HCT116 (cell line): ENCODE measurements at regions not wholly inside any gene's neighbourhood (a gene's known extent, or its start where the extent isn't known, plus 50 kb on each side); places are given as distances from the start of the nearest gene placed in this dataset.

ENCODE experiments used
- ATAC-seq: fragments of 200-7000 bp; cut with Tn5 transposase; 2 replicates; pipeline ENCODE4 v1.9.1; 2020; ENCODE audit warnings: mild to moderate bottlenecking, moderate library complexity
- BruUV-seq: library from RNA; stranded (reverse); fragments of 400-500 nt; replicated peaks from 2 replicates; lab custom pipeline; 2021; lab: Mats Ljungman, UMichigan
- CTCF ChIA-PET: fragments of 300-600 bp; sonication (Branson Sonifier 250); formaldehyde crosslinking; loops from one replicate; lab custom pipeline; 2021; ENCODE audit warnings: antibody characterized with exemption; lab: Charles Lee
- POLR2A ChIA-PET: fragments of 300-600, 350-600 bp; sonication (Branson Sonifier 250); formaldehyde crosslinking; loops from one replicate; lab custom pipeline; 2021; ENCODE audit warnings: antibody characterized with exemption; lab: Charles Lee
- RAD21 ChIA-PET, 2 experiments: fragments of 300-600 bp; sonication (Branson Sonifier 250); formaldehyde crosslinking; loops; one replicate each; lab custom pipeline; 2023; ENCODE audit warnings: low total read pairs in 2 of 2; ENCODE audit not compliant: uncharacterized antibody in 2 of 2, unreplicated experiment in 2 of 2, low non-redundant PET in 1 of 2; lab: Charles Lee
- DNase-seq: peaks from one replicate; pipeline ENCODE4 v3.0.0-alpha.2; 2010; ENCODE audit warnings: low read depth, low spot score
- H2AFZ ChIP-seq: fragments of 200-600 bp; shearing (Covaris generic), sonication (generic); 2 replicates; pipeline ENCODE4 v1.6.1; 2017; ENCODE audit warnings: low read depth, mixed run types, mixed read lengths, antibody characterized with exemption, low read length; ENCODE audit not compliant: poor library complexity, severe bottlenecking
- H3K27ac ChIP-seq: 2 replicates; pipeline ENCODE4 v1.5.1; 2012; ENCODE audit warnings: low read depth, low read length
- H3K27me3 ChIP-seq: fragments of 200-600 bp; sonication (generic); 2 replicates; pipeline ENCODE4 v1.6.1; 2016; ENCODE audit warnings: mixed run types, low read length, mixed read lengths; ENCODE audit not compliant: insufficient read depth
- H3K36me3 ChIP-seq, 2 experiments: fragments of 200-500 bp in 1 of 2; fragments of 200-600 bp in 1 of 2; sonication (Bioruptor generic) in 1 of 2; sonication (generic) in 1 of 2; 2 replicates each; pipeline versions ENCODE4 v1.5.1 to v1.6.1; 2014 to 2016; ENCODE audit warnings: low read length in 2 of 2, inconsistent platforms in 1 of 2, mixed read lengths in 1 of 2, mixed run types in 1 of 2; ENCODE audit not compliant: insufficient read depth in 2 of 2, control insufficient read depth in 1 of 2
- H3K4me1 ChIP-seq, 2 experiments: fragments of 200-600 bp in 1 of 2; sonication (generic) in 1 of 2; 2 replicates each; pipeline versions ENCODE4 v1.5.1 to v1.6.1; 2012 to 2017; ENCODE audit warnings: low read length in 2 of 2, inconsistent platforms in 1 of 2, mild to moderate bottlenecking in 1 of 2, mixed read lengths in 1 of 2, mixed run types in 1 of 2, moderate library complexity in 1 of 2; ENCODE audit not compliant: insufficient read depth in 2 of 2, control insufficient read depth in 1 of 2
- H3K4me2 ChIP-seq: fragments of 200-600 bp; sonication (generic); 2 replicates; pipeline ENCODE4 v1.6.1; 2017; ENCODE audit warnings: mixed run types, low read length, mixed read lengths
- H3K4me3 ChIP-seq, 2 experiments: fragments of 200-600 bp in 1 of 2; sonication (generic) in 1 of 2; replicated peaks in 1 of 2; 2 replicates each; pipeline ENCODE4 v1.5.1; 2011 to 2016; ENCODE audit warnings: low read length in 2 of 2, control low read depth in 1 of 2, low read depth in 1 of 2, mild to moderate bottlenecking in 1 of 2, mixed read lengths in 1 of 2, mixed run types in 1 of 2
- H3K79me2 ChIP-seq: fragments of 200-600 bp; sonication (generic); 2 replicates; pipeline ENCODE4 v1.6.1; 2017; ENCODE audit warnings: mild to moderate bottlenecking, mixed run types, low read length, moderate library complexity, mixed read lengths; ENCODE audit not compliant: insufficient read depth
- H3K9ac ChIP-seq: fragments of 200-600 bp; sonication (generic); 2 replicates; pipeline ENCODE4 v1.6.1; 2016; ENCODE audit warnings: low read length, mixed read lengths
- H3K9me2 ChIP-seq: fragments of 200-600 bp; sonication (generic), shearing (Covaris generic); 2 replicates; pipeline ENCODE4 v1.6.1; 2017; ENCODE audit warnings: mixed run types, mild to moderate bottlenecking, moderate library complexity; ENCODE audit not compliant: insufficient read depth
- H3K9me3 ChIP-seq, 2 experiments: fragments of 200-500 bp in 1 of 2; fragments of 200-600 bp in 1 of 2; sonication (Bioruptor generic) in 1 of 2; sonication (generic) in 1 of 2; 2 replicates each; pipeline ENCODE4 v1.6.1; 2014 to 2017; ENCODE audit warnings: low read length in 2 of 2, mixed read lengths in 2 of 2, inconsistent platforms in 1 of 2, low read depth in 1 of 2, mild to moderate bottlenecking in 1 of 2, mixed run types in 1 of 2, moderate library complexity in 1 of 2; ENCODE audit not compliant: control insufficient read depth in 1 of 2, insufficient read depth in 1 of 2
- H4K20me1 ChIP-seq: fragments of 200-600 bp; sonication (generic), shearing (Covaris generic); 2 replicates; pipeline ENCODE4 v1.6.1; 2017; ENCODE audit warnings: mixed run types, mild to moderate bottlenecking, moderate library complexity; ENCODE audit not compliant: insufficient read depth
- REST ChIP-seq: IDR thresholded peaks from 2 replicates; pipeline ENCODE4 v1.6.1; 2012; ENCODE audit warnings: low read depth
- intact Hi-C: fragments of 100-400 bp; cut with micrococcal nuclease; formaldehyde crosslinking; loops from 2 replicates; pipeline ENCODE4 v1.10.0; 2022

GRCh38 chr21:17402937-17403336, 109.9 kb upstream of the CXADR start:
- no peaks in the 10 kb centered on the region for H3K79me2 ChIP-seq
- ChIA-PET CTCF (interaction anchor here (1.5 kb wide), 1 partner anchor 16 kb away, joined by 4 read pairs; no protein-coding TSS in a partner anchor), POLR2A (no interaction called here)

More at GRCh38 chr21:17402937-17403336, 109.9 kb upstream of the CXADR start:
- Histone ChIP-seq H3K9me2 (no peaks in the 10 kb centered on the region), H3K27ac (no peak overlapping the region), H3K27me3 (no peaks in the 10 kb centered on the region), H3K4me1 (no peaks in the 10 kb centered on the region), H3K9me3 (no peaks in the 10 kb centered on the region), H2AFZ (no peak overlapping the region), H3K9ac (no peak overlapping the region), H4K20me1 (no peaks in the 10 kb centered on the region), H3K36me3 (no peaks in the 10 kb centered on the region), H3K4me2 (no peak overlapping the region), H3K4me3 (no peak overlapping the region)
- RAD21 ChIA-PET = no interaction called here
- BruUV-seq = no TSS peak
- ATAC-seq = no peak
- intact Hi-C loops = no loop called here
- DNase-seq = no peak
- TF ChIP-seq REST = no peak
